Renal cortical epithelial cell (primary cell): ENCODE measurements at regions not wholly inside any gene's neighbourhood (a gene's known extent, or its start where the extent isn't known, plus 50 kb on each side); places are given as distances from the start of the nearest gene placed in this dataset.
"Not testable (repeated sequence)": the region's sequence is repeated elsewhere in the genome, so short reads cannot be mapped to it uniquely, and the experiment has no call there.

ENCODE experiments used
- DNase-seq: peaks from one replicate; pipeline ENCODE4 v3.0.0-alpha.2; 2011; ENCODE audit warnings: low read depth

- DNase-seq = no peak
Measured at GRCh38 chr13:82206241-82206640, 1676.0 kb downstream of the SLITRK1 start.

DNA sequence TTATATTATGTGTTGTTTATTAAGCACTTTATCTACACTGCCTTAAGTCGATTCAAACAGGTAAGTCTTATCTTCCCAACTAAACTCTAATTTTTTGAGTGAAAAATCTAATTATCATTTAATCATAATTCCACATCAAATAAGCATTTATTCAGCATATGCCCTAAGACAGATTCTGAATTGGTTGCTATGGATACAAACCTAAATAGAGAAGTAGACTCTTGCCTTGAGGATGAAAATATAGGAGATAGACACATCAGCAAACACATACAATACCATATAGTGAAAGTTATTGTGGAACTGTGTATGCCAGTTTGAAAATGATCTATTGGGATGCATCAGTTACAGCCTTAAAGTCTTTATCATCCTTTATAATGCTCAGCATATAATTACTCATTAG lies 1679.9 kb downstream of the SLITRK1 start:
- DNase-seq = no peak

DNA sequence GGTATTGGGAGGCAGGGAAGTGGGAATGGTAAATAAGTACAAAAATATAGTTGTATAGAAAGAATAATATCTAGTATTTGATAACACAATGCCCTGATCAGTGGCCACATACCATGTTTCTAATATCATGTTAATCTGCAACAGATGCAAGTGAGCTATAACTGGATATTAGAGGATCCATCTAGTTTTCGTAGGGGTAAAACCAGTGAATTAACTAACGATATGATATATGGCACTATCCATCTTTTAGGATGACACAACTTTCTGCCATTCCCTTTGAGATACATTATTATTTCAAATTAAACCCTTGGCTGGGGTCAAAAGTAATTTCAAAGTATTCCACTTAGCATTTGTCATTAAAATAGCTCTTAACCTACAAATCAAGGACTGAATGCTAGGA lies 1686.2 kb downstream of the SLITRK1 start:
- no peak for DNase-seq

- DNase-seq = no peak
Measured at GRCh38 chr13:82187227-82187626, 1695.0 kb downstream of the SLITRK1 start.

DNA sequence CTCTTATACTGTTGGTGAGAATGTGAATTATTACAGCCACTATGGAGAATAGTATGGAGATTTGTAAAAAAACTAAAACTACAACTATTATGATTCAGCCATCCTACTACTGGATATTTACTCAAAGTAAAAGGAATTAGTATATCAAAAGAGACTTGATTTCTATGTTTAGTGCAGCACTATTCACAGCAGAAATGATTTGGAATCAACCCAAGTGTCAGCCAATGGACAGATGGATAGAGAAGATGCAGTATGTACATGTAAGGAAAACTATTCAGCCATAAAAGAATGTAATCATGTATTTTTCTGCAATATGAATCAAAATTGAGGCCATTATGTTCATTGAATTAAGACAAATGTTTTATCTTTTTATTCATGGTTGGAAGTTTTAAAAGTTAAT lies 1705.5 kb downstream of the SLITRK1 start:
- DNase-seq = no peak

- no peak for DNase-seq
Measured at GRCh38 chr13:82165396-82166174, 1716.7 kb downstream of the SLITRK1 start.

- DNase-seq = not testable (repeated sequence)
Measured at GRCh38 chr13:82164780-82165395, 1717.4 kb downstream of the SLITRK1 start.

- no peak for DNase-seq
Measured at GRCh38 chr13:82147526-82147925, 1734.7 kb downstream of the SLITRK1 start.

GRCh38 chr13:82136880-82137279 lies 1745.4 kb downstream of the SLITRK1 start:
- no peak for DNase-seq

DNA sequence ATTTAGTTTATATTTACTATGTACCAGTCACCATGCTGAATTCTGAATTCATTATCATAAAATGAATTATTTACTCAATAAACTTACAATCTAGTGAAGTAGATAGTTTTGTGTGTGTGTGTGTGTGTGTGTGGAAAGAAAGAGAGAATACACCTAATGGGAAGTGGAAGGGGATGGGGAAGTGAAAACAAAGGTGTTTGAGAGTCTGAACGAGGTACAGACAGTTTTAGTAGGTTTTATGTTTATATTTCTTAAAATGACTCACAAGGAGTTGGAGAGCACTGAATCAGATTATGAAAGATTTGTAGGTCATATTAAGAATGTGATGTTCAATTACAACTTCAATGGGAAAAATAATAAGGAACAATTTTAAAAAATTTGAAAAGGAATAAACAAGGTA lies 1753.0 kb downstream of the SLITRK1 start:
- no peak for DNase-seq

DNA sequence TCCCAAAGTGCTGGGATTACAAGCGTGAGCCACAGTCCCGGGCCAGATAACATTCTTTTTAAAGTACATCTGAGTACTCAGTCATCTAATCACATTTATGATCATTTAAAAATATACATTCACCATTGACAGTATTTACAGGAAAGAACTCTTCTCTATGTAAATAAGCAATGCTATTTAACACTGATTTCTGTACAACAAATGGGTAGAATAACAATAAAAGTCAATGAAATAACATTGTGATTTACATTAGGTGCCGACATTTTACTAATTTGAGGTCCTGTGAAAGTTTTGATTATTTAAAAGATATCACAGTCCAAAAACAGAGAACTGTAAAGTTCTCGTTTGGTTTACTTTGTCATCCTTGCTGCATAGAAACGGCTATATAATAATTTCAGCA lies 1763.7 kb downstream of the SLITRK1 start:
- no peak for DNase-seq

- DNase-seq = no peak
Measured at GRCh38 chr13:82116422-82116989, 1765.8 kb downstream of the SLITRK1 start.

GRCh38 chr13:82115391-82115790 lies 1766.9 kb downstream of the SLITRK1 start:
- DNase-seq = no peak

DNA sequence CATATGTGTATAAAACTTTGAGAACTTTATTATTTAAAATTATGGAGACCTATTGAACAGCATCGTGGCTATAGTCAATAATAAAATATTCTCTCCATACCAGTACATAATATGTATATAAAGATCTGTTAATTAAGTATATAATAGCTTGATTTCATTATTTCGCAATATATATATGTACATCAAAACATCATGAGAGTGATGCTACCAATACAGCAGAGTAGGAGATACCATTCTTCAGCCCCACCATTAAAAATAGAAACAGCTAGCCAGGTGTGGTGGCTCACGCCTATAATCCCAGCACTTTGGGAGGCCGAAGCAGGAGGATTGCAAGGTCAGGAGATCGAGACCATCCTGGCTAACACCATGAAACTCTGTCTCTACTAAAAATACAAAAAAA lies 1755.3 kb upstream of the SPRY2 start:
- no peak for DNase-seq

- DNase-seq = no peak
Measured at GRCh38 chr13:82092312-82092711, 1751.4 kb upstream of the SPRY2 start.

DNA sequence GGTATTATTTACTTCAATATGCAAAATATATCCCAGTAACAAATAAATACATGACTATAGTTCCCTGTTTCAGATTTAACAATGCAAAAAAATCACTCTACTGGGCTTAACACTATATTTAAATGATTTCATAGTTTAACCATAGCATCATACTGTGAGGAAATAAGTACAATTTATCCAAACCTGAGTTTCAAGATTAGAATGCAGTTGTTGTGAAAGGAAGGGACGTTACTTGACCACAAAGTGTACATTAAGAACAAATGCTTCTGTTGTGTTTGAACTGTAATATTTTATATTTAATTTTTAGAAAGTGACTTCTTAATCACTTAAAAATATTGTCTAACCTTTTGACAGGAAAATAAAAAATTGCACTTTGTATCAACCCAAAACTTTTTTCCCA lies 1747.9 kb upstream of the SPRY2 start:
- DNase-seq = no peak

GRCh38 chr13:82076496-82076895 lies 1735.6 kb upstream of the SPRY2 start:
- DNase-seq = peak; percentile 72

DNA sequence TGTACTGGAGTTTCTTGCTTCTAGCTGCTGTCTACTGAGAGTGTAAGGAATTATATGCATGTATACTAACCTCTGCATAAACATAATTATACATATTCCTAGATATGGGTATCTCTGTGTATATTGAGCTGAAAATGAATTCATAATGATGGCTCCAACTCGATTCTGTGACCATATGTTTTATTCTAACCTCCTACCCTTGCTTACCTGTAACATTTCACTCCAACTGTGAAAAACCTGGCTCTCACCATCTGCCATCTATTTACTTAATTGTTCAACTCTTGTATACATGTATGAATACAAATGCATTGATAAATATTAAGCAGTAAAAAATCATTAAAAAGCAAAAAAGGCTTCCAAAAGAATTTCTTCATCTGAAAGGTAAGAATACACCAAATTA lies 1729.5 kb upstream of the SPRY2 start:
- DNase-seq = no peak

DNA sequence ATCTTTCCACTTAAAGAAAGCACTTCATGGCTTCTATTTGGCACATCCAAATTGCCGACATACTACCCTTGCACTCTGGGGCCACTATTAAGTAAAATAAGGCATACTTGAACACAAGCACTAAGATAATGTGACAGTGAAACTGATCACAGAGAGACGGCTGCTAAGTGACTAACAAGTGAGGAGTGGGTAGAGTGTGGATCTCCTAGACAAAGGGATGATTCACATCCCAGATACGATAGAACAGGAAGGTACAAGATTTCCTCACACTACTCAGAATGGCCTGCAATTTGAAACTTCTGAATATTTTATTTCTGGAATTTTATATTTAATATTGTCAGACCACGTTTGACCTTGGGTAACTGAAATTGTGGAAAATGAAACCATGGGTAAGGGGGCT lies 1721.8 kb upstream of the SPRY2 start:
- DNase-seq = no peak

DNA sequence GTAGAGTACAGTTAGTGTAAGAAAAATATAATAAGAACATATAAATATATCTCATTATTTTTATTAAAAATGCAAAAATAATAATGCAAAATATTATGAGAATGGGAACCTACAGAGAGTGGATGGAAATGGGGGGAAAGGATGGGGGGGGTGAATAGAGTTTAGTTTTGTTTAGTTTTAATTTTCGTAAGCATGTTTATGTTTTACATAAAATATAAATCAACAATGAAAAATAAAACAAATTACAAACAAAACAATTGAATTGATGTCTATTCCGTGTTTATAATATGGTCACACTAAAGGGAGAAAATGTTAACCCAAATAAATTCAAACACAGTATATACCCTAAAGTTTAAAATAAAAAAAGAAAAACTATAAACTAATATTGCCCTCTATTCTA lies 1717.4 kb upstream of the SPRY2 start:
- no peak for DNase-seq

- DNase-seq = not testable (repeated sequence)
Measured at GRCh38 chr13:82045316-82045715, 1704.4 kb upstream of the SPRY2 start.

GRCh38 chr13:82036602-82037001 lies 1695.7 kb upstream of the SPRY2 start:
- no peak for DNase-seq

DNA sequence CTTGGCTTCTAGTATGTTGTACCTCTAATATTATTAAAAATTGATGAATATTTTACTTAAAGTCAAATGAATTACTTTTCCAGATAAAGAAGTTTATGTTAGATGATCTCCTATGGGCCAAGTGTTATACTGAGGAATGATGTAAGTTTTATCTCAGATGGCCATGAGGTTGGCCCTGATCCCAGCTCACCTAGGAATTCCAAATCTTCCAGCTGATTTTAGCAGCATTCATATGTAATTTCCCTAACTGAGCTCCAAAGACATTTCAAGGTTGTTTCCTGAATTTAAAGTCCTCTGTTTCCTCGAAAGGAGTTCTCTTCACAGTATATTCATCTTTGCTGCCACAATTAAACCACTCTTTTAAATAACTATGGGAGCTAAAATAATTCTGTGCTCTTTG lies 1670.4 kb upstream of the SPRY2 start:
- no peak for DNase-seq
